GM21619 (cell line): ENCODE measurements at regions not wholly inside any gene's neighbourhood (a gene's known extent, or its start where the extent isn't known, plus 50 kb on each side); places are given as distances from the start of the nearest gene placed in this dataset.
A peak's percentile ranks its signal among the peaks of the same experiment; 100 is the strongest.
"Not testable (repeated sequence)": the region's sequence is repeated elsewhere in the genome, so short reads cannot be mapped to it uniquely, and the experiment has no call there.

Experiments
- ATAC-seq: cut with Tn5 transposase; IDR thresholded peaks from one replicate; pipeline ENCODE4 v1.9.1; 2021; ENCODE audit not compliant: unreplicated experiment

GRCh38 chr11:23453522-23453921 is 593.2 kb upstream of the CCDC179 start:
- ATAC-seq: no peak

DNA sequence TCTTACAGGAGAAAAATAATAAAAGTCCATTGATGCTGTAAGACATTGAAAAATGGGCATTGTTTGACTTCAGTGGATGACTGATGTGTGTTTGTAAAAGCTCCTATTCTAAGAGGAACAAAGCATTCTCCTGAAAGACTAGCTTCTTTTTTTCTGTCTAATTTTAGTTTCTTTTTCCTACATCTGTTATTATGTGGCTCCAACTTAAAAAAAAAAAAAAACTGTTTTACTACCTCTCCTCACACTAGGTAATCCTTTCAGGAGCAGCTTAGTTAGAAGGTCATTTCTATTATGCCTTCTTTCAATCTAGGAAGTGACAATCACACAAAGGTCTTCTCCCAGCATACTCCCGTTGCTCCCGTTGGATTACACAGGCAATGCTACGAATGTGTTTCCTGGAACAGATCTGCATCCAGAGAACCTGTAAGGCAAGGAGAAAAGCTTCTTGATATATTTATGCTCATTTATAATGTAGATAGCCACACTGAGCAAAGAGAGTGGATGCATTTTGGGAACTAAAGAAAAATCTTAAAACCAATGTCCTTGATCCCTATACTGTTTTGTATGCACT is 595.1 kb upstream of the CCDC179 start:
- no peak for ATAC-seq

GRCh38 chr11:23457641-23458040 is 597.4 kb upstream of the CCDC179 start:
- ATAC-seq: no peak

DNA sequence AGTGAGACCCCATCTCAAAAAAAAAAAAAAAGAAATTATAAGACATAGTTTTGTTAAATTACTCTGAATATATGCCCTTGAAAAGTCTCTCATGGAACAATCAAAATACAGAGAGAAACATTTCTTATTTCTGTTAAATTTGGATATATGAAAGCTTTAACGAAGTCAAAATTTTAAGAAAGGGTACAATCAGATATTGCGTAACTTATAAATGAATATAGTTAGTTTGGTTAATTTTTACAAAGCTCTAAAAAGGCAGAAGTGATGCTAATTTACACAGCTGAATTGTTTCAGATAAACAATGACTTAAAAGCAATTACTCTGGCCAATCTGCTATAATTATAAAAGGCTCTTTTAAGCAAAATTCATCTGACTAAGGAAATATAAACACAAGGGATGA is 611.6 kb upstream of the CCDC179 start:
- ATAC-seq: no peak

- no peak for ATAC-seq
These were observed 613.5 kb upstream of the CCDC179 start for GRCh38 chr11:23473782-23474181.

DNA sequence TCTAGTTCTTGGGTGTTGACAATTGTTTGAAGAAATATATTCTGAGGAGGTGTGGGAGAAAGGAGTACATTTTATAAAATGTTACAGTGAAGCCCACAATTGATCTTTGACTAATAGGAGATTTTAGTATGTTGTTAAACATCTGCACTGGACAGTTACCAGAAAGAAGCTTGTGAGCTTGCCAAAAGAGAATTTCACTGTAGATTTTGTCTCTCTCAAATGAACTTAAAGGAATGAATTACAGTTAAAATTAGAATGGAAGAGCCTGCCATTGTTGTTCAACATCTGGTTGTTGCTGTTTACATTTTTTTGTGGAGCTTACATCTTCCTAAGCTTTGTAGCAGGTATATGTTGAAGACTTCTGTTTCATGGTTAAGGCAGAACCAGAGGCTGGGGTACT is 620.5 kb upstream of the CCDC179 start:
- ATAC-seq: no peak

DNA sequence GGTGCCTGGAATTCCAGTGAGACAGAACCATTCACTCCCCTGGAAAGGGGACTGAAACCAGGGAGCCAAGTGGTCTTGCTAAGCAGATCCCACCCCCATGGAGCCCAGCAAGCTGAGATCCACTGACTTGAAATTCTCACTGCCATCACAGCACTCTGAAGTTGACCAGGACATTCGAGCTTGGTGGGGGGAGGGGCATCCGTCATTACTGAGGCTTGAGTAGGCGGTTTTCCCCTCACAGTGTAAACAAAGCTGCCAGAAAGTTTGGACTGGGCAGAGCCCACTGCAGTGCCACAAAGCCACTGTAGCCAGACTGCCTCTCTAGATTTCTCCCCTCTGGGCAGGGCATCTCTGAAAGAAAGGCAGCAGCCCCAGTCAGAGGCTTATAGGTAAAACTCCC is 623.9 kb upstream of the CCDC179 start:
- ATAC-seq: not testable (repeated sequence)

DNA sequence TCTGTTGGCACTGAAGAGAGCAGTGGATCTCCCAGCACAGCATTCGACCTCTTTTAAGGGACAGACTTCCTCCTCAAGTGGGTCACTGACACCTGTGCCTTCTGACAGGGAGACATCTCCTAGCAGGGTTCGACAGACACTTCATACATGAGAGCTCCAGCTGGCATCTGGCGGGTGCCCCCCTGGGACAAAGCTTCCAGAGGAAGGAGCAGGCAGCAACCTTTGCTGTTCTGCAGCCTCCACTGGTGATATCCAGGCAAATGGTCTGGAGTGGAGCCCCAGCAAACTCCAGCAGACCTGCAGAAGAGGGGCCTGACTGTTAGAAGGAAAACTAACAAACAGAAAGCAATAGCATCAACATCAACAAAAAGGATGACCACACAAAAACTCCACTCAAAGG is 624.3 kb upstream of the CCDC179 start:
- not testable (repeated sequence) for ATAC-seq

DNA sequence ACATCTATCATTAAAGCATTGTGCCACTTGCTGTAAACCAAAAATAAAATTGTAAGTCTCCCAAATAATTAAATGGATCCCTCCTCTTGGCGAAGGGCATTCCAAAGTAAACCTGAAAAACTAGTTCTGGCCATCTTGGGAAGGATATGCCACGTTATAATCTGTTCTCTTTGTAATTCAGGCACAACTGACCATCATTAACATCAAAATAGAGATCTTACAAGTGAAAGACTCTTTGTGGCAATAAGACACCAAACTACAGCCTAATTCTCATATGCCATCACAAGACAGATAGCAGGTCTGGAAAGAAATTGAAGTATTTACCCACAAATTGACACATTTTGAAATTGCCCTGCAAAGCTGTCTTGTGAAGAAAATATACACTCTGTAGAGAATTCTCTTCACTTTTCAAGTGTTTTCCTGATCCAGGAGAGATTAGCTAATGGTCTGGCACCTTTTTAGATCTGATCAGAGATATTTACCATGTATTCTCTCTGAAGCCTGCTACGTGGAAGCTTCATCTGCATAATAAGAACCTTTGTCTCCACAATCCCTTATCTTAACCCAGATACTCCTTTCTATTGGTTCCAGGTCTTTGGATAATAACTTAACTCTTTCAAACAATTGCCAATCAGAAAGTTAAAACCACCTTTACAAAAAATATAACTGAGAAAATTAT is 630.4 kb upstream of the CCDC179 start:
- no peak for ATAC-seq

- ATAC-seq: no peak
These were observed 634.7 kb upstream of the CCDC179 start for GRCh38 chr11:23494981-23495380.

DNA sequence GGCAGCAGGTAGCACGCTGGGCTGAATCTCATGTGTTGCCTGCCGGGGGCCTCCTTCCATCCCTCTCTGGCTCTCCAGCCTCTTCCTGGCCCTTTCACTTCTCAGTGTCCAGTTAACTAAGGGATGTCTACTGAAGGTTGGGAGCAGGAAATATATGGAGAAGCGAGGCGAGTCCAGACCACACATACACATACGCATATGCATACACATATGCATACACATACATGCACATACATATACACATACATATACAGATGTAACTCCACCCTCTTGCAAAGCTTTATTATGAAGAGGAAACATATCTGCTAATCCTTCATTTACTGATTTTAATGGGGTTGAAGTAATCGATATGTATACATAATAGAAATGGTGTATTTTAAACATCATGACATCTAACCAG is 636.1 kb upstream of the CCDC179 start:
- no peak for ATAC-seq

GRCh38 chr11:23497040-23497439 is 636.8 kb upstream of the CCDC179 start:
- no peak for ATAC-seq

GRCh38 chr11:23502389-23502788 is 642.1 kb upstream of the CCDC179 start:
- ATAC-seq: no peak

DNA sequence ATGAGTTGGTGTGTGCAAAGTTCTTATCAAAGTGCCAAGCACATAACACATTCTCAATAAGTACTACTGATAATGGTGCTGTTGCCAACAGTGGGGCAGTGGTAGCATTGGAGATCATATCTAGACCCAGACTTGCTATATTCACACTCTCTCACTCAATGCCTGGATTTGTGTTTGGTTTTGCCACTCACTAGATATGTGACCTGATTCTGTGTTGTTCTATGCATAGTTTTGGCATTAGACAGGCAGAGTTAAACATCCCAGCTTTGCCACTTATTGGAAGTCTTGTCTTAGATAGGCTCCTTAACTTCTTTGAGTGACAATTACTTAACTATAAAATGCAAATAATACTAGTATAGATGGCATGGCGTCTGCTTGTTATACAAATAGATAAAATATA is 642.6 kb upstream of the CCDC179 start:
- no peak for ATAC-seq

DNA sequence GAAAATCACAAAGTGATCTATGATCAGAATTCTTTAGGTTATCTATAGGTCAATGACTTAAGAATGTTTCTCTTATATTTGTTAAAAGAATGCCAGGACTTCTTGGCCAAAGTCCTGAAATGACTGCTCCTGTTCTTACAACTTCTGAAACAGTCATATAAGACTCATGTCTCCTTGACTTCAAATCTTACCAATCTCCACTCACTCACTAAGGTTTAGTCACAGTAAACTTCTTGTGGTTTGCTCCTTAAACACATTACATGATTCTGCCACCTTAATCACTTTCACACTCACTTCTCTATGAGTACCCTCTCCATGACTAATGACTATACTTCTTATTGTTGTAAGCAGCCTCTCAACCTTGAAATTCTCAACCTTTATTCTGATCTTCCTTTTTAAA is 648.7 kb upstream of the CCDC179 start:
- no peak for ATAC-seq

DNA sequence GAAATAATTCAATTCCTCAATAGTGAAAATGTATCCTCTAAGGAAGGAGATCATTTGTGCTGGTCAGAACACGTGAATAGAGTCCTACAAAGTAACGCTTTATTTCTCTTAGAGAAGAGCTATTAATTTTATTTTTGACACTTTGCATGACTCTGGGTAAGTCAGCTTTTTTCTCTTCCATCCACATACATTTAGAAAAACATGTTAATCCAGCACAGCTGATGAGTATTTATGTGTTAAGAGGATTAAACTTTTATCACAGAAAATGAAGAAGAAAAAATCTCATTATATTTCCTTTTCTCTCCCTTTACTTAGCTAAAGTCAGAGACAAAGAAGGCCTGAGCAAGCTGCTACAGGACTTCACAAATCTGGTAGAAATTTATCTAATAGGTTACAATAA is 649.5 kb upstream of the CCDC179 start:
- ATAC-seq: no peak

DNA sequence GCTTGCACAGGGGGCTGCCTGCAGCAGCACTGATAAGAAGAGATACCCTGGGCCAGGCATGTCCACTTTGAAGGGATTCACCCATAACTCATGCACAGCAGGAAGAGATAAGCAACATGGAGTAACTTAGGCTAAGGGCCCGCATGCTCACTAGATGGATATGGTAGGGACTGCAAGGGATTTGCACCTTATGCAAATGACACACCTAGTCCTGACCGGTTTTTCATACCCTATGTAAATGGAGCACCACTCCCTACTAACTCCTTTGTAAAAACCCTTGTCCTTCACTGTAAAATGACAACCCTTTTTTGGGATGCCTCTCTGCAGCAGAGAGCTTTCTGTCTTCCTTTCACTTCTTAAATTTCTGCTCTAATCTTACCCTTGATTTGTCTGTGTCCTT is 658.9 kb upstream of the CCDC179 start:
- no peak for ATAC-seq

GRCh38 chr11:23520226-23520960 is 660.1 kb upstream of the CCDC179 start:
- ATAC-seq: no peak

GRCh38 chr11:23536907-23537306 is 676.6 kb upstream of the CCDC179 start:
- no peak for ATAC-seq

DNA sequence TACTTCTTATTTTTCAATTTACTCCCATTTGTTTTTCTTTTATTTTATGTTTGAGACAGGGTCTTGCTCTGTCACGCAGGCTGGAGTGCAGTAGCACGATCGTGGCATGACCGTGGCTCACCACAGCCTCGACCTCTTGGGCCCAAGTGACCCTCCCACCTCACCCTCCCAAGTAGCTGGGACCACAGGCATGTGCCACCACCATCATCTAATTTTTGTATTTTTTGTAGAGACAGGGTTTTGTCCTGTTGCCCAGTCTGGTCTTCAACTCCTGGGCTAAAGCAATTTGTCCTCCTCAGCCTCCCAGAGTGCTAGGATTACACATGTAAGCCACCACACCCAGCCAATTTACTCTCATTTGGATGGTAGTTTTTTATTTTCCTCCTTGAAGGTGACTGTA is 679.3 kb upstream of the CCDC179 start:
- ATAC-seq: no peak

GRCh38 chr11:23540101-23540561 is 679.9 kb upstream of the CCDC179 start:
- ATAC-seq: peak; percentile 88

GRCh38 chr11:23542189-23542588 is 681.9 kb upstream of the CCDC179 start:
- ATAC-seq: no peak
